GM10847 (cell line): ENCODE measurements at regions not wholly inside any gene's neighbourhood (a gene's known extent, or its start where the extent isn't known, plus 50 kb on each side); places are given as distances from the start of the nearest gene placed in this dataset.

Experiments used
- POLR2A ChIP-seq: IDR thresholded peaks from 2 replicates; pipeline ENCODE4 v1.6.1; 2011; ENCODE audit not compliant: insufficient read length; ENCODE audit errors: extremely low read depth

DNA sequence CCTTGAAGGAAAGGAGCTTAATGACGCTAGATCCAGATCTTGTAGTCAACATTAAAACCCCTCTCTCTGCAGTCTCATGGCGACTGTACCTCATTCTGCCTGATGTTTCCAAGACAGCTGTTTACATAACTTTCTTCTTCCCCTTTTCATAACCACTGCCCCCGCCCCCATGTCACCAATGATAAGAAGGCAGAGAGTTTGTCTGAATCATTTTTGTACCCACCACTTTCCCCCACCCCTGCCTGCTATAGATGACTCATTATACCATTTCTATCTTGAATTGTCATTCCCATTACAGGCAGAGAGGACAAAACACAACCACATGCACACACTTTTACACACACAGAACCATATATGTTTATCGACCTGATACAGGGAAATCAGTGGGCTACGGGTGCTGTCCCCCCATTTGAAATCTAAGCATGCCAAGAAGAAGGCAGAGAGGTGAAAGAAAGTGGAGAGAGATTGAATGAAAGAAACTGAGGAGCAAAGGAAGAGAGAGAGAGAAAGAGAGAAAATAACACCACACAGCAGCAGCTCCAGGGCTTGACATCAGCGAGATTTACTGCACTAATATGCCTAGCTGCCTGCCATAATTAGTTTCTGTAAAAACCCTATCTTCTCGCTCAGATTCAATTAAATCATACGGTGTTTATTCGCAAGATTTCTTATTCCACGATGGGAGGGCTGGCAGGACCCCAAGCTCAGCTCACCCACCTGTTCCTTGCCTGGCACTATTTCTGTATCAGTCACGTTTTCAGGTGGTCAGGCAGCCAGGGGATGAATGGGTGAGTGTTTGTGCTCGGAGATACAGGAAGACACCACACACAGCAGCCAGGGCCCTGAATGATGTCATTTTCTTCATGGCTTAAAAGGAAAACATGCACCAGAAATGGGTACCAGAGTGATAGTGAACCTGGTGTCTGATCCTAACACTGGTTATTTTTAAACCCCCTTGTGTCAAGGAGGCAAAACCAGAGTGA lies 114.3 kb upstream of the SERP2 start:
- TF ChIP-seq POLR2A: no peak

DNA sequence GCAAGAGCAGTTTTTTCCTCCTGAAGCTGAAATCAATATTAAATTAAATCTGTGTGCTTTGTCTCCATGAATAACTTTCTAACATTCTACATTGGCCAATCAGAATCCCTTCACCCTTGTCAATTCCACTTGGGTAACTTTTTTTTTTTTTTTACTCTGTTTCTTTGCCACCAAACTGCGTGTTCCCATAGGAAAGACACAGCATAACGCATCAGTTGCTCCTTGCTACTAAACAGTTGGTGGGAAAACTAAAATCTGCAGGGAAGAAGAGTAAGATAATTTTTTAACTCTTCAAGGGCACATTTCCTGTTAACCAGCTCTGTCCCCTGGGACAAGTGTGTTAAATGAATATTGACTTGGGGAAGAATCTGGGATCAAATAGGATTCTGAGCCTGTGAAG lies 113.3 kb upstream of the SERP2 start:
- no peak for TF ChIP-seq POLR2A

DNA sequence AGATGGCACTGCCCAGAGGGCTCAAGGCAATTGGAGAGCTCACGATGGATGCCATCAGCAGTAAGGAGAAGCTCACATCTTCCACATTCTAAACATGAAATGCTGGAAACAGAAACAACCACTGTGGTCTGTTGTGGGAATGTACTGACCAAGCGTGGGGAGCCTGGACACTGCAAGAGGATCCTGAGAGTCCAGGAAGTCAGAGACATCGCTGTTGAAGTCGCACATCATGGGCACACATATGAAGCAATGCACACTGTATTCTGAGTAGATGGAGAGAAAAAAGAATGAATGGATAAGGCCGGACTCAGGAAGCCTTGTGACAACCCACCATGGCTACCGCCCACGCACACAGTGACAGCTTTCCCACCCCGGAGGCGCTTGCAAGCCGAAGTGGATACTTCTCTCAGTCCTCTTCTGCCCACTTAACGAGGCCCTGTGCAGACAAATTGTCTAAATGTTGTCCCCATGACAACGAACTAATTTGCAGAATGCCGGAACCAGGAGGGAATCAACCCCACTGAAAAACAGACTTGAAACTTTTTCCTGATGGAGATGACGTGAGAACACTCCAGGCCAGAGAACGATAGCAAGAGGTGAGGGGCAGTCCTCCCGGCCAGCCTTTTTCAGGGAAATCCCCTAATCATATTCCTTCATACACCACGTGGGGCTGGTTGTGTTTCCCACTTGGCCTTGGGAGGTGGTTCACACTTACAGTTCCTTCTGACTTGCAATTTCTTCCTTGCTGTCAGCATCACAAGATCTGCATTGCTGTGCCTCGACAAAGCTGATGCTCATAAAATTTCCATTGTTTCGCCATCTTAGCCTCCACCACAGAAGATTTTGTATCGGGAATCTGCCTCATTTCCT lies 109.6 kb upstream of the SERP2 start:
- TF ChIP-seq POLR2A: no peak

DNA sequence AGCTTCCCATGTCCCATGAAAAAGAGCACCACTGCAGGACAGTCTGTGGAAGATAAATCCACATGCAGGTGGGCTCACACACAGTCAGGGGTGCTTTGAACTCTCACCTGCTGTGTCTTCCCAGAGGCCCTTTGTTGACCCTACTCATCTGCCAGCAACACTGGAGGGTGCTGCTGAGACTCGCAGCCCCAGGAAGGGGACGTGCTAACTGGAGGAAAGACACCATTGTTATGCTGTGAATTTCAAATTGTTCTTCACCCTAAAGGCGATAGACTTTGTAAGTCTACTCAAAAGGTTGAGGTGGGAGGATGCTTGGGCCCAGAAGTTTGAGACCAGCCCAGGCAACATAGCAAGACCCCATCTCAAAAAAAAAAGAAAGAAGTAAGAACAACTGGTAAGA lies 107.3 kb upstream of the SERP2 start:
- no peak for TF ChIP-seq POLR2A

DNA sequence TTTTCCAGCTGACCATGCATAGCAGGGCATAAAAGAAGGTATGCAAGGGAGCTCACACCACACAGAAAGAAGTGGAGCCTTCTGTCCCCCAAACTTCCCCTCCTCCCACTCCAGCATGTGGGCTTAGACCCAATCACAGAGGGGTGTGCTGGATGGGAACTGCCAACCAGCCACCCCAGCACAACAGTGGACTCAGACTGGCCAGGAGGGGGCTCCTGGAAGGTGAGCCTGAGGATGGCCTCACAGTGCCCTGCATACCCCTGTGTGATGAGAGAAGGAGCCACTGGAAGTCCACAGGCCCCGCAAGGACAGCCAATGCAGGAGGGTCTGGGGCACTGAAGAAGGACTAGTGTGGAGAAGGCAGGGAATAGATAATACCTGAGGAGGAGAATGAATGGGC lies 106.9 kb upstream of the SERP2 start:
- no peak for TF ChIP-seq POLR2A

DNA sequence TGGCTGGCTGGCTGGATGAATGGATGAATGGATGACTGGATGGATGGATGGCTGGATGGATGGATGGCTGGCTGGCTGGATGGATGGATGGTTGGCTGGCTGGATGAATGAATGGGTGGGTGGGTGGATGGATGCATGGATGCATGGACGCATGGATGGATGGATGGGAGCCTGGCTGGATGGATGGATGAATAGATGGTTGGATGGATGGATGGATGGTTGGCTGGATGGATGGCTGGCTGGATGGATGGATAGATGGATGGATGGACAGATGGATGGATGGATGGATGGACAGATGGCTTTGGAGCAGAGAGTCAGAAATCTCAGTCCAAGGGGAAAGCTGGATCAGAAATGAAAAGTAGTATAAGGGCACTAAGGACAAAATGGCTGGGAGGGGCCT lies 106.4 kb upstream of the SERP2 start:
- TF ChIP-seq POLR2A: no peak

DNA sequence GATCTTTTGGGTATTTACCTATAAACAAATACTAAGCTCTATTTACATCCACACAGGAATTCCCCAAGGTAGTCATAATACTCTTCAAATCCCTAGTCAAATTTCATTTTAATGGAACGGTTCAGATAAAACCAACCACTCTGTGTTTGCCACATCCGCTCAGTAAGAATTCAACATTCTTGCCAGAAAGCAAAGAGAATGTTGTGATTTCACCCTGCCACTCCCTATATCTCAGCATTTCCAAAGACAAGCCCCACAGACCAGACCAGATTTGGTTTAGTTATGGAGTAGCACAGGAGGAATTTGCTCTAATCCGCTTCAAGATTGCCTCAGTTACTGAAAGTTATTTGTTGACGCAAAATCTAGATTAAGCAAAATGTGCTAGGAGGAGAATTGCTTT lies 105.6 kb upstream of the SERP2 start:
- TF ChIP-seq POLR2A: no peak

DNA sequence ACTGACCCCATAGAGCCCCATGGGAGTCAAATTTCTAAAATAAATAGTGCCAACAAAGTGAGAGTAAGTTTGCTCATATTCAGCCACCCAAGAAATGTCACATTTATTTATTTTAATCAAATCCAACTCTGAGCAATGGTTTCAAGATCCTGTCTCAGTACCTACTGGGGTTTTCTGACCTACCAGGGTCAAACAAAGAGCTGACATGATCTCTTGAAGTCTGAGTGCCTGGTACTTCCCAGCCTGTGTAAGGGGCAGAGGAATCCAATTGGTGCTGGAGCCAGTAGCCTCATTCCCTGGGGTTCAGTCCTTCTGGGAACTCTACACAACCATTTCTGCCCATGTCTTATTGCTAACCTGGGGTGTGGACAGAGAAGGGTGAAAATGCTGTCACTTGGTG lies 104.6 kb upstream of the SERP2 start:
- no peak for TF ChIP-seq POLR2A

DNA sequence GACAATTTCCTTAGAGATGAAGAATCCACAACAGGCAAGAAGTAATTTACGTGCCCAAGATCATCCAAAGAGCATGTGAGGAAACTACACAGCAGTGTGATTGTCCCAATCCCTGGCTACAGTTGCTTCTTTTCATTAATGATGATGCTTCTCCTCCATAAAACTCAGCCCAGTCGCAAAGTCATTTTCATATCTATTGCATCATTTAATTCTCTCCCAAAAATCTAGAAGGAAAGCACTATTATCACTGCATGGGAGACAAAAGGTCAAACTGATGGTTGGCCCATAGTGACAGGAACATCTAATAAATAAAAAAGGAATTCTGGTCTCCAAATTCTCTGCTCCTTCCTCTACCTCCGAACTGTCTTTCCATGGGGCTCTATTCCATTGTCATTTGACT lies 103.5 kb upstream of the SERP2 start:
- TF ChIP-seq POLR2A: no peak

DNA sequence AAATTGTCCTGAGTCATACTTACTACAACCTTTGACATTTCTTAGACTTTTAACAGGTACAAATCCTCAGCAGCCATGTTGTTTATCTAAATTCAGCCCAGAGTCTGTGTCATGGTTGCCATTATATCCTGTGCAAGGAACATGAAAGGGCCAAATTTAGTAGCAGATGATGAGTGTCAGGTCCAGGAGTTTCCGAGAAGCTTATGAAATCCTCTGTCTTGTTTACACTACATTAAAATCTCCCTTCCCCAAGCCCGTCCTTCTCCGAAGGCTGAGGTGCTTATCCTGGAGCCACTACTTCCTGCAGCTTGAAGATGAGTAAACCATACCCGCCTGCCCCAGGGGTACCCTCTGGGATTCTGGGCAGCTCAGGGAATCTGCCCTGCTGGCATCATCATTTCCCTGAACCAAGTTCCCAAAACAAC lies 102.6 kb upstream of the SERP2 start:
- no peak for TF ChIP-seq POLR2A

DNA sequence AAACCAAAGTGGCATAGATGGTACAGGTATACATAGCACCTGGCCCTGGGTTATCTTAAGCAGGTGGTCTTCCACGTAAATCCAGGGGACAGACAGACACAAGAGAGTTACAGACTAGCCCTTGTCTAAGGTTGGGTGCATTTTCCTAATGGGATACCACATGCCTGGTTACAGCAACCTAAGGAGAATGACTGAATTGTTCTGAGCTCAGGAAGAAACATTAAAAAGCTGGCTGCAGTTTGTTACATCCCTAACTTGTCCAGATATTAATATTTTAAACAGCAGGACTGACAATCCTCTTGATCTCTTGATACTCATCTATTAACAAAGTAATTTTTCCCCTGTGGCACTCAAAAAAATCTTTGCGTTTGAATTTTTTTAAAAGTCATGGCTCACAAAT lies 102.2 kb upstream of the SERP2 start:
- TF ChIP-seq POLR2A: no peak

DNA sequence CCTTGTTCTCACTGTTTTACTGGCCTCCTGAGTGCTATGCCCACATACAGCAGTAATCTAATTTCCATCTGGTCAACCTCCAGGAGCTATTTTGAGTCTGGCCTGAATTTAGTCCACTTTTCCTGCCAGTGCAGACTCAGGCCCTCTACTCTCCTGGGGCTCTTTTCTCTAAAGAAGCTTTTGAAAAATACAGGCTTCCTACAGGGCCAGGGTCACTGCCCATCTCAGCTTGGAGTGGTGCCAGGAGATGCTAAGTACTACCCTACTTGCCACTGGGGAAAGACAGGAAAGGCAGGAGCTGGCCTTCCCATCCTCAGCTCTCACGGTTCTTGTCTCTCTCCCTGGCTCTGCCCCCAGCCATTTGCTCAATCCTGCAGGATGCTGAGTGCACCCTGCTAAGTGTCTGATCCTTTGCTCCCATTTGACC lies 101.7 kb upstream of the SERP2 start:
- TF ChIP-seq POLR2A: no peak

DNA sequence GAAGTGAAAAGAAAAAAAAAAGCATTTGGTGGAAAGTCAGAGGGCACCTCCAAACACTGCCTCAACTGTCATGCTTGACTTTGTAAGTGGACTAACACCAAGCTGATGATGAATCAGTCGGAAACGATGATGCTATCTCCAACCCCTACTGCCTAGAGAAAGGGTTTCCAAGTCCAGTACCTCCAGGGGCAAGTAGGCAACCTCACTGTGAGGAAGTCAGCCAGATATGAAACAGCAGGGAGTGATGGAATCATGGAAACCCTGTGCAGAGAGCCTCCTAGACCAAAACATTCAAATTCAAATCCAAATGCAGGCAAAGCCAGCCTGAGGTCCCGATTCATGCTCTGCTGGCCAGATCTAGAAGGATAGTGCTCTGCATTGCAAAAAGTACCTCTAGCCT lies 100.9 kb upstream of the SERP2 start:
- no peak for TF ChIP-seq POLR2A

DNA sequence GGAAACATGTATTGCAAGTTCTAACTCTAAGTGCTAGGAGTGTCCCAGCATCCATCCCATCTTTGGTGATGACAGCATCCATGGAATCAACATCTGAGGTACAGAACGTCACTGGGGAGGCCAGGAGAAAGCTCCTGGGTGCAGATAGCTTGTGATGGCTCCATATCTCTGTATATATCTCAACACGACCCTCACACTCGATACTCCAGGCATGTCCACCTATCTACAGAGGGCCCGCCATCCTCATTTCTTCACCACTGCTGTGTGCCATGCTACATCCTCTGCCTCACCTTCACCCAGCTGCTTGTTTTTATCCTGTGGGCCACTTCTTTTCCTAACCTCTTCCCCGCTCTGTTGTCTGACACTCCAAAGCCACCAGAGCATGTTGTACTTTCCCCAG lies 100.4 kb upstream of the SERP2 start:
- no peak for TF ChIP-seq POLR2A

DNA sequence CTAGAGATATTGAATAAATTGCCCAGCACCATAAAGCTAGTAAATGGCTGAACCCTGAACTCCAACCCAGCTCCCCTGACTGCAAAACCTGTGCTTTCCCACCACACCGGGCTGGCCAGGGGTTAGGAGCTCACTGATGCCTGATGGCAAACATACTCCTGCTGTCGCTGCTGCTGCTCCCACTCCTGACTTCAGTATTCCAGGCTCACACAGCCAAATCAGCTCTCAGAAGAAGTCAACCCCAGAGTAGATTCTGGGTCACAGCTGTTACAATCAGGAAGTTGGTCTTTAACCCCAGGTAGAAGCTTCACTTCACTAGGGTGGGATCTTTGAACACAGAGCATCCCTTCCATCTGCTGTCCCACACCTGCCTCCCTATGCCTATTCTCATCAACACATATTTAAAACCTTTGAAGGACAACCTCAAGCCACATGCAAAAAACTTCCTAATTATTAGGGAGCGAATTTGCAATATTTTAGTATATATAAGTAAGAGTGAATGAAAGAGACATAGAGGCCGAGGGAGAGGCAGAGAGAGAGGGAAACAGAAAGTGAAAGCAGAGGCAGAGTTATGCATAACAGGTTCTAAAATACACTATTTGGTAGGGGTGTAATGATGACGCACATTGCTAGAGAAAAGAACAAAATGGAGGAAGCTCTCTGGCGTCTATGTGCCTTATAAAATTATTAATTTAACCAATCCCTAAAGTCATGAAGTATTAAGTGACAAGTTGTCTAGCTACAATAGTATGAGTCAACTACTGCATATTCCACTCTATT lies 99.4 kb upstream of the SERP2 start:
- TF ChIP-seq POLR2A: no peak
